ENCODE measurements at regions not wholly inside any gene's neighbourhood (a gene's known extent, or its start where the extent isn't known, plus 50 kb on each side); places are given as distances from the start of the nearest gene placed in this dataset.

- TF ChIP-seq POLR2A (IDR thresholded peaks at IDR 0.05): no peak
- TF ChIP-seq, protein P1, sequence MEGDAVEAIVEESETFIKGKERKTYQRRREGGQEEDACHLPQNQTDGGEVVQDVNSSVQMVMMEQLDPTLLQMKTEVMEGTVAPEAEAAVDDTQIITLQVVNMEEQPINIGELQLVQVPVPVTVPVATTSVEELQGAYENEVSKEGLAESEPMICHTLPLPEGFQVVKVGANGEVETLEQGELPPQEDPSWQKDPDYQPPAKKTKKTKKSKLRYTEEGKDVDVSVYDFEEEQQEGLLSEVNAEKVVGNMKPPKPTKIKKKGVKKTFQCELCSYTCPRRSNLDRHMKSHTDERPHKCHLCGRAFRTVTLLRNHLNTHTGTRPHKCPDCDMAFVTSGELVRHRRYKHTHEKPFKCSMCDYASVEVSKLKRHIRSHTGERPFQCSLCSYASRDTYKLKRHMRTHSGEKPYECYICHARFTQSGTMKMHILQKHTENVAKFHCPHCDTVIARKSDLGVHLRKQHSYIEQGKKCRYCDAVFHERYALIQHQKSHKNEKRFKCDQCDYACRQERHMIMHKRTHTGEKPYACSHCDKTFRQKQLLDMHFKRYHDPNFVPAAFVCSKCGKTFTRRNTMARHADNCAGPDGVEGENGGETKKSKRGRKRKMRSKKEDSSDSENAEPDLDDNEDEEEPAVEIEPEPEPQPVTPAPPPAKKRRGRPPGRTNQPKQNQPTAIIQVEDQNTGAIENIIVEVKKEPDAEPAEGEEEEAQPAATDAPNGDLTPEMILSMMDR (IDR thresholded peaks at IDR 0.05): no peak
- TF ChIP-seq POLR2AphosphoS5 (IDR thresholded peaks at IDR 0.05): no peak
Measured at GRCh38 chr5:52560366-52560765, 227.3 kb upstream of the ITGA1 start.
